ENCODE measurements at regions not wholly inside any gene's neighbourhood (a gene's known extent, or its start where the extent isn't known, plus 50 kb on each side); places are given as distances from the start of the nearest gene placed in this dataset.

GRCh38 chr1:115225993-115226685 is 111.9 kb downstream of the NGF start:
- no peak for TF ChIP-seq CTCF (conservative IDR thresholded peaks at IDR 0.05; ENCODE audit: low read depth, low read length)
- no peak for TF ChIP-seq EZH2 (IDR thresholded peaks at IDR 0.05; ENCODE audit: borderline replicate concordance, low read depth, low read length, poor library complexity, severe bottlenecking)
